ENCODE measurements at regions not wholly inside any gene's neighbourhood (a gene's known extent, or its start where the extent isn't known, plus 50 kb on each side); places are given as distances from the start of the nearest gene placed in this dataset.
A peak's percentile ranks its signal among the peaks of the same experiment; 100 is the strongest.
"Not testable (repeated sequence)": the region's sequence is repeated elsewhere in the genome, so short reads cannot be mapped to it uniquely, and the experiment has no call there.

DNA sequence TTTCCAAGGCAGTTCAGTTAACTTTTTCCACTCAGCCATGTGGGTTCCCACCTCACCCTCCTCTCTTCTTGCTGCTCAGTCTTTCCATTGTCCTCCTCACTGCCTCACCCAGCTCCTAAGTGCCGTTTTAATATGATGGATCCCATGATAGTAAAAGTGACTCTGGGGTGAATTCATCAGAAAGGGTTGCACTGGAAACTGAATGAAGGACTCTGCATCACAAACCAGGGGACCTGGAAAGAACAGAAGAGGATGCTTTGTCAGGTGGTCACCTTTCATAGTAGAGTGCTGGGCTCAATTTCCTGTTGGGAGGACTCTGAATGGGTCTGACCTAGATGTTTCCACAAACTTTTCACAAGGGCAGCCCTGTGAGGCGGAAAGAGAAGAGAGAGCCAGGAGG is 67.8 kb upstream of the SLC8A3 start (continued):
- TF ChIP-seq, protein P1, sequence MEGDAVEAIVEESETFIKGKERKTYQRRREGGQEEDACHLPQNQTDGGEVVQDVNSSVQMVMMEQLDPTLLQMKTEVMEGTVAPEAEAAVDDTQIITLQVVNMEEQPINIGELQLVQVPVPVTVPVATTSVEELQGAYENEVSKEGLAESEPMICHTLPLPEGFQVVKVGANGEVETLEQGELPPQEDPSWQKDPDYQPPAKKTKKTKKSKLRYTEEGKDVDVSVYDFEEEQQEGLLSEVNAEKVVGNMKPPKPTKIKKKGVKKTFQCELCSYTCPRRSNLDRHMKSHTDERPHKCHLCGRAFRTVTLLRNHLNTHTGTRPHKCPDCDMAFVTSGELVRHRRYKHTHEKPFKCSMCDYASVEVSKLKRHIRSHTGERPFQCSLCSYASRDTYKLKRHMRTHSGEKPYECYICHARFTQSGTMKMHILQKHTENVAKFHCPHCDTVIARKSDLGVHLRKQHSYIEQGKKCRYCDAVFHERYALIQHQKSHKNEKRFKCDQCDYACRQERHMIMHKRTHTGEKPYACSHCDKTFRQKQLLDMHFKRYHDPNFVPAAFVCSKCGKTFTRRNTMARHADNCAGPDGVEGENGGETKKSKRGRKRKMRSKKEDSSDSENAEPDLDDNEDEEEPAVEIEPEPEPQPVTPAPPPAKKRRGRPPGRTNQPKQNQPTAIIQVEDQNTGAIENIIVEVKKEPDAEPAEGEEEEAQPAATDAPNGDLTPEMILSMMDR (conservative IDR thresholded peaks at IDR 0.05; ENCODE audit: low read depth in 2 of 2) = no peak
- no peak for TF ChIP-seq EZH2phosphoT487 (IDR thresholded peaks at IDR 0.05; ENCODE audit: unreplicated experiment)
- TF ChIP-seq, protein P2, sequence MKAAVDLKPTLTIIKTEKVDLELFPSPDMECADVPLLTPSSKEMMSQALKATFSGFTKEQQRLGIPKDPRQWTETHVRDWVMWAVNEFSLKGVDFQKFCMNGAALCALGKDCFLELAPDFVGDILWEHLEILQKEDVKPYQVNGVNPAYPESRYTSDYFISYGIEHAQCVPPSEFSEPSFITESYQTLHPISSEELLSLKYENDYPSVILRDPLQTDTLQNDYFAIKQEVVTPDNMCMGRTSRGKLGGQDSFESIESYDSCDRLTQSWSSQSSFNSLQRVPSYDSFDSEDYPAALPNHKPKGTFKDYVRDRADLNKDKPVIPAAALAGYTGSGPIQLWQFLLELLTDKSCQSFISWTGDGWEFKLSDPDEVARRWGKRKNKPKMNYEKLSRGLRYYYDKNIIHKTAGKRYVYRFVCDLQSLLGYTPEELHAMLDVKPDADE (IDR thresholded peaks at IDR 0.05) = no peak
- no peak for TF ChIP-seq EZH2 (IDR thresholded peaks at IDR 0.05; ENCODE audit: low read depth, unreplicated experiment)

- H3K4me1 Mint-ChIP-seq = peaks cover 20% of the 10 kb centered on the region
- ATAC-seq (peak; percentile 61), DNase-seq (ENCODE audit: low spot score) (peak; percentile 75)
- not testable (repeated sequence) for H3K27me3 Mint-ChIP-seq (ENCODE audit: insufficient read depth, low read depth, poor library complexity); H3K79me2 ChIP-seq (replicated peaks; ENCODE audit: insufficient read depth); H3K27ac Mint-ChIP-seq; H3K36me3 ChIP-seq (ENCODE audit: insufficient read depth); H2AFZ ChIP-seq; H3F3A ChIP-seq (replicated peaks; ENCODE audit: low read depth); H3K9me3 Mint-ChIP-seq; H3K27ac ChIP-seq (ENCODE audit: low read depth); H3K27me3 ChIP-seq (ENCODE audit: insufficient read depth); H3K9me2 ChIP-seq (ENCODE audit: insufficient read depth); H4K20me1 ChIP-seq (replicated peaks; ENCODE audit: insufficient read depth)
- H3K36me3 Mint-ChIP-seq (ENCODE audit: low read depth) = peaks cover 14% of the 10 kb centered on the region; the same call in 2 of the 3 replicates
- H3K4me3 ChIP-seq = peak overlapping the region; percentile 41
- peak; percentile 32; the same call in 1 of the 2 replicates for TF ChIP-seq POLR2AphosphoS5 (IDR thresholded peaks at IDR 0.05; ENCODE audit: low read depth)
- H3K4me1 ChIP-seq (ENCODE audit: insufficient read depth) = peaks cover 31% of the 10 kb centered on the region
- H3K4me3 Mint-ChIP-seq = peak overlapping the region; percentile 65
- peak overlapping the region; percentile 59 for H3K4me2 ChIP-seq
Observed at GRCh38 chr14:70255071-70256057, 66.6 kb upstream of the SLC8A3 start.

DNA sequence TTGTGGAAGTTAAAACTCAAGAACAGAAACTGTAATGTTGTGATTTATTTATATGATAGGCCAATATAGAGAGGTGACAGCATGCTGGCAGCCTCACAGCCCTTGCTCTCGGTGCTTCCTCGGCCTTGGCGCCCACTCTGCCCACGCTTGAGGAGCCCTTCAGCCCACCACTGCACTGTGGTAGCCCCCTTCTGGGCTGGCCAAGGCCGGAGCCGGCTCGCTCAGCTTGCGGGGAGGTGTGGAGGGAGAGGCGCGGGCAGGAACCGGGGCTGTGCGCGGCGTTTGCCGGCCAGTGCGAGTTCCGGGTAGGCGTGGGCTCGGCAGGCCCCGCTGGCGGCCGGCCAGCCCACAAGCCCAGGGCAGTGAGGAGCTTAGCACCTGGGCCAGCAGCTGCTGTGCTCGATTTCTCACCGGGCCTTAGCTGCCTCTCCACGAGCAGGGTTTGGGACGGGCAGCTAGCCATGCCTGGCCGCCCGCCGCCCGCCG is 65.8 kb upstream of the SLC8A3 start:
- no peaks in the 10 kb centered on the region for H3K36me3 ChIP-seq (ENCODE audit: insufficient read depth)
- peaks cover 3% of the 10 kb centered on the region for H3K27me3 Mint-ChIP-seq (ENCODE audit: insufficient read depth, low read depth, poor library complexity)
- H2AFZ ChIP-seq = peak overlapping the region; percentile 96
- H3K4me1 Mint-ChIP-seq = peaks cover 27% of the 10 kb centered on the region
- H3K27ac ChIP-seq (ENCODE audit: low read depth) = 0 out of 2 replicates have a peak overlapping the region, but pooled peaks have one; percentile 61
- H3K36me3 Mint-ChIP-seq (ENCODE audit: low read depth) = peaks cover 14% of the 10 kb centered on the region; the same call in 2 of the 3 replicates
- DNase-seq (ENCODE audit: low spot score) (peak; percentile 59), ATAC-seq (peak; percentile 88)
- peak overlapping the region; percentile 64 for H3K4me3 Mint-ChIP-seq
- no peaks in the 10 kb centered on the region for H3K27me3 ChIP-seq (ENCODE audit: insufficient read depth)
- 0 out of 2 replicates have a peak, but pooled peaks cover 7% of the 10 kb centered on the region for H3F3A ChIP-seq (replicated peaks; ENCODE audit: low read depth)
- H3K27ac Mint-ChIP-seq = no peak overlapping the region
- peaks cover 30% of the 10 kb centered on the region for H3K4me1 ChIP-seq (ENCODE audit: insufficient read depth)
- H4K20me1 ChIP-seq (replicated peaks; ENCODE audit: insufficient read depth) = no peaks in the 10 kb centered on the region
- H3K79me2 ChIP-seq (replicated peaks; ENCODE audit: insufficient read depth) = no peaks in the 10 kb centered on the region
- peak overlapping the region; percentile 80 for H3K4me2 ChIP-seq
- TF ChIP-seq, protein P1 (conservative IDR thresholded peaks at IDR 0.05; ENCODE audit: low read depth in 2 of 2) = no peak
- 0 out of 2 replicates have a peak, but pooled peaks have one; percentile 9 for TF ChIP-seq POLR2AphosphoS5 (IDR thresholded peaks at IDR 0.05; ENCODE audit: low read depth)
- H3K9me2 ChIP-seq (ENCODE audit: insufficient read depth) = no peaks in the 10 kb centered on the region
- H3K4me3 ChIP-seq = peak overlapping the region; percentile 58
- H3K9me3 Mint-ChIP-seq = peaks cover 8% of the 10 kb centered on the region; the same call in 2 of the 3 replicates

DNA sequence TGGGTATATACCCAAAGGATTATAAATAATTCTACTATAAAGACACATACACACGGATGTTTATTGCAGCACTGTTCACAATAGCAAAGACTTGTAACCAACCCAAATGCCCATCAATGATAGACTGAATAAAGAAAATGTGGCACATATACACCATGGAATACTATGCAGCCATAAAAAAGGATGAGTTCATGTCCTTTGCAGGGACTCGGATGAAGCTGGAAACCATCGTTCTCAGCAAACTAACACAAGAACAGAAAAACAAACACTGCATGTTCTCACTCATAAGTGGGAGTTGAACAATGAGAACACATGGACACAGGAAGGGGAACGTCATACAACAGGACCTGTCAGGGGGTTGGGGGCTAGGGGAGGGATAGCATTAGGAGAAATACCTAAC is 64.8 kb upstream of the SLC8A3 start:
- not testable (repeated sequence) for H2AFZ ChIP-seq; H3K36me3 ChIP-seq (ENCODE audit: insufficient read depth); DNase-seq (ENCODE audit: low spot score); H3F3A ChIP-seq (replicated peaks; ENCODE audit: low read depth); H3K27me3 ChIP-seq (ENCODE audit: insufficient read depth); H3K9me3 Mint-ChIP-seq; ATAC-seq; H3K4me2 ChIP-seq; H3K27ac ChIP-seq (ENCODE audit: low read depth); H4K20me1 ChIP-seq (replicated peaks; ENCODE audit: insufficient read depth); H3K9me2 ChIP-seq (ENCODE audit: insufficient read depth); H3K79me2 ChIP-seq (replicated peaks; ENCODE audit: insufficient read depth); H3K4me3 ChIP-seq; H3K27ac Mint-ChIP-seq; H3K27me3 Mint-ChIP-seq (ENCODE audit: insufficient read depth, low read depth, poor library complexity)
- H3K4me1 Mint-ChIP-seq = peaks cover 23% of the 10 kb centered on the region
- peaks cover 21% of the 10 kb centered on the region for H3K4me1 ChIP-seq (ENCODE audit: insufficient read depth)
- peaks cover 14% of the 10 kb centered on the region; the same call in 2 of the 3 replicates for H3K36me3 Mint-ChIP-seq (ENCODE audit: low read depth)
- H3K4me3 Mint-ChIP-seq = peak overlapping the region; percentile 29; the same call in 1 of the 3 replicates

Data from GM23338 (cell line).